Uterus (tissue), 3 donors: ENCODE measurements at regions not wholly inside any gene's neighbourhood (a gene's known extent, or its start where the extent isn't known, plus 50 kb on each side); places are given as distances from the start of the nearest gene placed in this dataset.

Experiments
- DNase-seq, 2 donors: peaks; one replicate each; pipeline ENCODE4 v3.0.0-alpha.2; 2019 to 2020
- H3K27ac ChIP-seq, 2 donors: fragments of 200-600 bp; sonication (generic); 1 replicate in 1 of 2; 2 replicates in 1 of 2; pipeline ENCODE4 v1.5.1; 2016 to 2018
- H3K27me3 ChIP-seq, 2 donors: fragments of 200-600 bp; sonication (generic); one replicate each; pipeline ENCODE4 v1.5.1; 2018 to 2019; ENCODE audit warnings: control low read depth in 1 of 2
- H3K36me3 ChIP-seq, 2 donors: fragments of 200-600 bp; sonication (generic); one replicate each; pipeline ENCODE4 v1.5.1; 2019; ENCODE audit warnings: control low read depth in 1 of 2
- H3K4me1 ChIP-seq, 2 donors: fragments of 200-600 bp; sonication (generic); one replicate each; pipeline ENCODE4 v1.5.1; 2018 to 2019; ENCODE audit warnings: control low read depth in 1 of 2
- H3K4me3 ChIP-seq, 2 donors: fragments of 200-600 bp; sonication (generic); 1 replicate in 1 of 2; 2 replicates in 1 of 2; pipeline ENCODE4 v1.5.1; 2018 to 2019; ENCODE audit warnings: mild to moderate bottlenecking in 1 of 2
- H3K9me3 ChIP-seq, 2 donors: fragments of 200-600 bp; sonication (generic); one replicate each; pipeline ENCODE4 v1.5.1; 2019; ENCODE audit warnings: control low read depth in 1 of 2
- CTCF ChIP-seq, 4 experiments: fragments of 200-600 bp in 2 of 4; fragments of 450-650 bp in 2 of 4; sonication (generic) in 2 of 4; IDR thresholded peaks; one replicate each; pipeline ENCODE4 v1.5.1; 2016 to 2019; ENCODE audit warnings: antibody characterized with exemption in 4 of 4, mild to moderate bottlenecking in 2 of 4, moderate library complexity in 1 of 4
- POLR2A ChIP-seq, 2 donors: fragments of 450-650 bp; IDR thresholded peaks; one replicate each; pipeline ENCODE4 v1.6.1; 2016; ENCODE audit warnings: antibody characterized with exemption in 2 of 2, mild to moderate bottlenecking in 1 of 2, moderate library complexity in 1 of 2
- intact Hi-C: fragments of 100-400 bp; cut with DNase I; formaldehyde crosslinking; loops from one replicate; pipeline ENCODE4 v1.15.1; 2023; ENCODE audit warnings: low total_unique reads
- donor health status: DM: yes; HTN: yes; CAD: no.

- no peaks in the 10 kb centered on the region for H3K27me3 ChIP-seq
- DNase-seq, result no peak
- no peaks in the 10 kb centered on the region for H3K36me3 ChIP-seq
- no peak for TF ChIP-seq POLR2A (IDR thresholded peaks at IDR 0.05)
- no peak for TF ChIP-seq CTCF (IDR thresholded peaks at IDR 0.05)
- H3K4me3 ChIP-seq, result no peak overlapping the region
- intact Hi-C loops, result no loop called here
- H3K9me3 ChIP-seq, result no peaks in the 10 kb centered on the region
- H3K27ac ChIP-seq, result no peak overlapping the region
- no peaks in the 10 kb centered on the region for H3K4me1 ChIP-seq
Measured at GRCh38 chr4:24010573-24010972, 120.7 kb upstream of the PPARGC1A start.

DNA sequence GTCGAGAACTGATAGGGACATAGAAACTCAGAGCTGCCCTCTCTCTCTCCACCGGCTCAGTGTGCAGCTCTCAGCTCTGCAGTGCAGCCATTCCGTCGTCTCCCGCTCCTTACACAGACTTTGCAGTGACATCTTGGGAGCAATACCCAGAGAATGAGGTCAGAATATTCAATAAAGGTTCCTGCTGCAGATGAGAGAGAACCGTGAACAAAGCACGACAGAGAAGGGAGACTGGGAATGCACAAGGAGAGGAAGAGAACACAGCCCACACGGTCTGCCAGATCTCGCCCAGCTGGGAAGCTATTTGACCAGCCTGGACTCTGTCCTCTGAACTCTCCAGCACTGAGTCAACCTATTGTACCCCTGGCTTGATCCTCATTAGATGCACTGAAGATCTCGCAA lies 118.0 kb upstream of the PPARGC1A start:
- no peaks in the 10 kb centered on the region for H3K27me3 ChIP-seq
- H3K36me3 ChIP-seq, result no peaks in the 10 kb centered on the region
- H3K27ac ChIP-seq, result no peak overlapping the region
- no peak overlapping the region for H3K4me3 ChIP-seq
- no peak for DNase-seq
- TF ChIP-seq CTCF (IDR thresholded peaks at IDR 0.05) (no peak), POLR2A (IDR thresholded peaks at IDR 0.05) (no peak)
- intact Hi-C loops, result no loop called here
- no peaks in the 10 kb centered on the region for H3K9me3 ChIP-seq
- H3K4me1 ChIP-seq, result no peaks in the 10 kb centered on the region

DNA sequence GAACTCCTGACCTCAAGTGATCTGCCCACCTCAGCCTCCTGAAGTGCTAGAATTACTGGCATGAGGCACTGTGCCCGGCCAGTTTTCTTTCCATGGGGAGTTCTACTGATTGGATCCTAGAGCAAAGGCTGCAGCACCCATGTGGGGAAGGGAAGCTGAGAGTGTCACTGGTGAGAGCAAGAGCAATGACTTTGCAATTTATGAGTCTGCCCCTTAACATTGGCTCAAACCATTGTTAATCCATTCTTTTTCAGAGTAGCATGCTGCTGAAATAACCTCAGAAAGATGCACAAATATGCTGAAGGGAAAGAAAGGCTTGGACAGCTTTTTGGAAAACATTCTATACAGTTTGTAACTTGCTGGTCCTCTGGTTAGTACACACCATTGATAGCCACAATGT lies 116.4 kb upstream of the PPARGC1A start:
- no peak for DNase-seq
- Histone ChIP-seq H3K9me3 (no peaks in the 10 kb centered on the region), H3K27me3 (no peaks in the 10 kb centered on the region), H3K36me3 (no peaks in the 10 kb centered on the region), H3K4me3 (no peak overlapping the region), H3K4me1 (no peaks in the 10 kb centered on the region), H3K27ac (no peak overlapping the region)
- no peak for TF ChIP-seq CTCF (IDR thresholded peaks at IDR 0.05)
- no peak for TF ChIP-seq POLR2A (IDR thresholded peaks at IDR 0.05)
- intact Hi-C loops, result no loop called here

GRCh38 chr4:24003926-24004325 lies 114.1 kb upstream of the PPARGC1A start:
- Histone ChIP-seq H3K4me1 (no peaks in the 10 kb centered on the region), H3K4me3 (no peak overlapping the region), H3K9me3 (no peaks in the 10 kb centered on the region), H3K27me3 (no peaks in the 10 kb centered on the region), H3K36me3 (no peaks in the 10 kb centered on the region), H3K27ac (no peak overlapping the region)
- TF ChIP-seq POLR2A (IDR thresholded peaks at IDR 0.05) (no peak), CTCF (IDR thresholded peaks at IDR 0.05) (no peak)
- DNase-seq, result no peak
- intact Hi-C loops, result no loop called here

GRCh38 chr4:24003496-24003895 lies 113.6 kb upstream of the PPARGC1A start:
- no peaks in the 10 kb centered on the region for H3K4me1 ChIP-seq
- TF ChIP-seq CTCF (IDR thresholded peaks at IDR 0.05) (no peak), POLR2A (IDR thresholded peaks at IDR 0.05) (no peak)

More at GRCh38 chr4:24003496-24003895, 113.6 kb upstream of the PPARGC1A start:
- H3K27ac ChIP-seq, result no peak overlapping the region
- DNase-seq, result no peak
- intact Hi-C loops, result no loop called here
- no peaks in the 10 kb centered on the region for H3K9me3 ChIP-seq
- no peaks in the 10 kb centered on the region for H3K36me3 ChIP-seq
- H3K4me3 ChIP-seq, result no peak overlapping the region
- no peaks in the 10 kb centered on the region for H3K27me3 ChIP-seq
